Amniotic stem cell (primary cell): ENCODE measurements at regions not wholly inside any gene's neighbourhood (a gene's known extent, or its start where the extent isn't known, plus 50 kb on each side); places are given as distances from the start of the nearest gene placed in this dataset.
"Not testable (repeated sequence)": the region's sequence is repeated elsewhere in the genome, so short reads cannot be mapped to it uniquely, and the experiment has no call there.

Experiments used
- DNase-seq: peaks from one replicate; lab custom pipeline; 2025; lab: John Stamatoyannopoulos, UW

DNA sequence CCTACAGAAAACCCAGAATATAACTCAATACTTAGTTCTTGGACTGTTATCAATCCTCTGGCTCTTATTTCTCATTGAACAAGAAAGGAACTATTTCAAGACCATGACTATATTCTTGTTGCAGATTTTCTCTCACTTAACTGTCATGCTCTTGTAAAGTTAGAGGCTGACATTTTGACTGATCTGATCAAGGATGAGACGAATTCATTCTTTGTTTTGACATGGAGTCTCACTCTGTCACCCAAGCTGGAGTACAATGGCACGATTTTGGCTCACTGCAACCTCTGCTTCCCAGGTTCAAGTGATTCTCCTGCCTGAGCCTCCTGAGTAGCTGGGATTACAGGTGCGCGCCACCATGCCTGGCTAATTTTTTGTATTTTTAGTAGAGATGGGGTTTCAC lies 367.9 kb upstream of the SEMA3C start:
- DNase-seq: not testable (repeated sequence)

- peak; percentile 36 for DNase-seq
Measured at GRCh38 chr7:81285142-81285871, 366.5 kb upstream of the SEMA3C start.

DNA sequence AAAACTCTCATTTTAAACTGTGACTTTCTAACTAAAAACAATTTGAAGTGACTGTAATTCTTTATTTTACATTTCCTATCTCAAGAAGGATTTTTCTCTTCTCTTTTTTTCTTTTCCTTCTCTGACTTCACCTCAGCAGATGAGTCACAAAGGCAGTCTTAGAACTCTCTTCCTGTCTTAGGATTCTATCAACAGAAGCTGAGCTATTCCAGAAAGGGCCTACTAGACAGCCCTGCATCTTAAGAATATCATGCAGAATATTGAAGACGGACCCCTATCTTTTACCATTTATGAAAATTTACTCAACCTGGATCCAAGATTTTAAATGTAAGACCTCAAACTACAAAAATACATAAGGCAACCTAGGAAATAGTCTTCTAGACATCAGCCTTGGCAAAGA lies 365.7 kb upstream of the SEMA3C start:
- DNase-seq: peak; percentile 9

DNA sequence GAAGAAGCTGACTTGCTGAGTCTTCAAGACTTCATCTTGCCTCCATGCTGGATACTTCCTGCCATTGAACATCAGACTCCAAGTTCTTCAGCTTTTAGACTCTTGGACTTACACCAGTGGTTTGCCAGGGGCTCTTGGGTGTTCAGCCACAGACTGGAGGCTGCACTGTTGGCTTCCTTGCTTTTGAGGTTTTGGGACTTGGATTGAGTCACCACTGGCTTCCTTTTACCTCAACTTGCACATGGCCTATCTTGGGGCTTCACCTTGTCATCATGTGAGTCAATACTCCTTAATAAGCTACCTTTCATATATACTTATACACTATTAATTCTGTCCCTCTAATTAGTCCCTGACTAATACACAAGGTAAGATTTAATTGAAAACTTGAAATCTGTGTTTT lies 361.7 kb upstream of the SEMA3C start:
- no peak for DNase-seq

DNA sequence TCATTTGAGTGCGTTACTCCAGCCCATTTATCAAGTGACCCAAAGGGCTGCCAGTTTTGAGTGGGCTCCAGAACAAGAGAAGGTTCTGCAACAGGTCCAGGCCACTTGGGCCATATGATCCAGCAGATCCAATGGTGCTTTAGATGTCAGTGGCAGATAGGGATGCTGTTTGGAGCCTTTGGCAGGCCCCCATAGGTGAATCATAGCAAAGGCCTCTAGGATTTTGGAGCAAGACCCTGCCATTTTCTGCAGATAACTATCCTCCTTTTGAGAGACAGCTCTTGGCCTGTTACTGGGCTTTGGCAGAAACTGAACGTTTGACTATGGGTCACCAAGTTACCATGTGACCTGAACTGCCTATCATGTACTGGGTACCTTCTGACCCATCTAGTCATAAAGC lies 358.8 kb upstream of the SEMA3C start:
- DNase-seq: no peak

DNA sequence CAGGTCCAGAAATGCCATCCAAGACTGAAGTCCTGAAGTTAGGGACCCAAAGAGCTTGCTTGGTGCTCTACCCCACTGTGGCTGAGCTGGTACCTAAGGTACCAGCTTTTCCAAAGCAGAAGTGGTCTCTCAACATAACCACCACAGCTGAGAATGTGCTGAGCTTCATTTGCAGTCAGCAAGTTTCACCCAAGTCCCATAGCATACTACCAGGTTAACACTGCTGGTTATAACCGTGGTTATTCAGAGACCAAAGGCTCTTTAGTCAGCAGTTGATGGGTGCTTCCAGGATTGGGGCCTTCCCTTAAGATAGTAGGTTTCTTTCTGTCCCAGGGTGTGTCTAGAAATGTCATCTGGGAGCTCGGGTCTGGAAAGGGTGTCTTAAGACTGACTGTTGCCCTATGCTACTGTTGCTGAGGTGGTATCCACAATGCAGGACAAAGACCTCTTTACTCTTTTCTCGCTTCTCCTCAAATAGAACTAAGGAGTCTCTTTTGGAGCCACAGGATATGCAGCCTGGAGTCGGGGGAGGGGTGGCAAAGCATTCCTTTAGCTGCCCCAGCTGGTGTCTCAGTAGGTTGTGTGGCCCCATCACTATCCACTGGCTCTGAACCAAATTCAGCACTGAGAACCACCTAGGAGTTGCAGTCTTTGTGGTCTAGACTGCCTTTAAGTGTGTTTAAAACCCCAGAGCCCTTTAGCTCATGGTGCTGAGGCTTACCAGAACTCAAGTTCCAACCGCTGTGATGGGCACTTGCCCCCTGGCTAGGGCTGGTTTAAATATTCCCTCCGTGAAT lies 354.9 kb upstream of the SEMA3C start:
- no peak for DNase-seq

DNA sequence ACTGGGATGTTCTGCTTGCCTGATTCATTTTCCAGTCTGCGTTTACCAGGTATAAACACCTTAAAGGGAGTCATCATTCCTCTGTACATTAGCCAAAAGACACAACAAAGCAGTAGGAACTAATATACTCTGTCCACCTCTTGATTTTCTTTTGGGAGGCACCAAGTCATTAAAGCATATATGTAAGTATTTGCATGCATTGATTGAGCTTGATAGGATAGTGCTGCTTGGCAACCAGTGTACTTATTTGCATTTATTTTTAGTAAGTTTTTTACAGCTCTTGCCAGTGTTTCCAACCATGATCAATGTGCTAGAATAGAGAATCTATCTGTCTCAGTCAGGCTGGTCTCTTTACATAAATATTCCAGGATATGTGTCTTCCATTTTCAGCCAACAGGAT lies 353.3 kb upstream of the SEMA3C start:
- no peak for DNase-seq

DNA sequence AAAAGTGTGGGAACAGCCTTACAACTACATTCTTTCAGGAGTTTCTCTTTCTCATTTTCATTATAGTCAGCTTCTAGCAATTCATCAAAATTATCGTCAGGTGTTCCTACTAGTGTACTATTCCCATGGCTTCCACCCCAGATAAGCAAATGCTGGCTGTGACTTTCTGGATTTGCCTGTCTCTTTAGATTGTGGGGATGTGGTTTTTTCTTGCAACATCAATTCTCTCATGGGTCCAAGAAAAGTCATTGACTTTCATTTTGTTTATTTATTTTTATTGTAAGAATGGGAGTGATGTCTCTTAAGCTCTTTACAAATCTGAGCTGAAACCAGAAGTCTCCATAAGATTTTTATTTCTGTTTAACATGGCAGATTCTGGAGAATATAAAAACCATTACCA lies 349.7 kb upstream of the SEMA3C start:
- DNase-seq: no peak

DNA sequence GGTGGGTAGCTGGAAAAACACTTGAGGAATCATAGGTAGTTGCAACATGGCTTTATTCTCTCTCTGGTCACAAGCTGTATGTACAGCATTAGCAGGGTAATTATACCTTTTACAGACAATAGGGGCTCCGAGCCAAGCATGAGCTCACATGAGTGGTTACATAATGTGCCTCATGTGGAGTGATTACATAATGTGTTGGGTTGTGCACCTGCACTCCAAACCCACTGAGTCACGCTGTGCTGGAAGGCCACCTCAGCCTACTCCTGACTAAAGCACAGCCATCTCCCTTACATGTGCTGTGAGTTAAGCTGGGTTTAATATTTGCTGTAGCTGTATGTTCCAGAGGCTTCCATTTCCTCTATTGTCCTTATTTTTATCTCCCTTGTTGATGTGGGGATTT lies 348.7 kb upstream of the SEMA3C start:
- DNase-seq: no peak

GRCh38 chr7:81264116-81264515 lies 345.3 kb upstream of the SEMA3C start:
- DNase-seq: no peak

DNA sequence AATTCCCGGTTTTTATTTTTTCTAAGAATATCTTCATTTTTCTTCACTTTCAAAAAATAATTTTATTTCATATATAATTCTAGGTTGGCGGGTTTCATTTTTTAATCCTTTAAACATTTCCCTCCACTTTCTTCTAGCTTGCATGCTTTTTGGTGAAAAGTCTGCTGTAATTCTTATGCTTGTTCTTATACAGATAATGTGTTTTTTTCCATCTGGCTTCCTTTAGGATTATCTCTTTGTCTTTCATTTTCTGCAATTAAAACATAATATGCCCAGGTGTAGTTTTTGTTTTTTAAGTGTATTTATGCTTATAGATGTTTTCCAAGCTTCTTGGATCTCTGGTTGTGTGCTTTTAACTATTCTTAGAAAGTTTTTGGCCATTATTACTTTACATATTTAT lies 341.3 kb upstream of the SEMA3C start:
- no peak for DNase-seq

GRCh38 chr7:81256991-81257390 lies 338.1 kb upstream of the SEMA3C start:
- DNase-seq: no peak

DNA sequence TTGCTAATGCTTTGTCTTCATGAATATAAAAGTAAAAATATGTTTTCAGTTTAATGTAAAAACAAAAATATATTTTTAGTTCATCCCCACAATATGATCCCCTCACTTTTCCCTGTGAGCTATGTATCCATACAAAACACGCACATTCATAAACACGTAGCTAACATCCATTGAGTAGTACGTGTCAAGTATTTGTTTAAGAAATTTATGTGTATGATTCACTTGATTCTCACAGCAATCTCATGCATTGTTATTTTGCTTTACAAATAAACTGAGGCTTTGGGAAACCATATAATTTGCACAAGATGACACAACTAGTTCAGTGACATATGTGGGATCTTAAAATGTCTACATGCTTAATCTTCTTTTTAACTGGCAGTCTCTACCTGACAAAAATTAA lies 329.6 kb upstream of the SEMA3C start:
- DNase-seq: no peak

GRCh38 chr7:81247364-81247763 lies 328.5 kb upstream of the SEMA3C start:
- not testable (repeated sequence) for DNase-seq

GRCh38 chr7:81245353-81245752 lies 326.5 kb upstream of the SEMA3C start:
- no peak for DNase-seq

DNA sequence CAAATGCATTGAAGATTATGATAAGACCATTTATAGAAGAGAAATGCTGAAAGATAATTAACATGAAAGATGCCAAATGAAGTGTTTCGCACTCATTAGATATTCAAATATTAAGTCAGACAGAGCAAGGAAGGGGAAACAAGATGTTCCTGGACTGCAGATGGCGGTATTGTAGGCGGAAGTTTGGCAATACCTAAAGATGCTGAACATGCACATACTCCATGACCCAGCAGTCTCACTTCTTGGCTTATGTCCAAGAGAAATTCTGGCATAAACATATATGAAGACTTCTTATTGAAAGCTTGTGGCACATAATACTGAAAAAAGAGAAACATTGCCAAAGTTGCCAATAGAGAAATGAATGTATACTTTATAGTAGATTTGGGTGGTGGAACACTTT lies 325.4 kb upstream of the SEMA3C start:
- no peak for DNase-seq

DNA sequence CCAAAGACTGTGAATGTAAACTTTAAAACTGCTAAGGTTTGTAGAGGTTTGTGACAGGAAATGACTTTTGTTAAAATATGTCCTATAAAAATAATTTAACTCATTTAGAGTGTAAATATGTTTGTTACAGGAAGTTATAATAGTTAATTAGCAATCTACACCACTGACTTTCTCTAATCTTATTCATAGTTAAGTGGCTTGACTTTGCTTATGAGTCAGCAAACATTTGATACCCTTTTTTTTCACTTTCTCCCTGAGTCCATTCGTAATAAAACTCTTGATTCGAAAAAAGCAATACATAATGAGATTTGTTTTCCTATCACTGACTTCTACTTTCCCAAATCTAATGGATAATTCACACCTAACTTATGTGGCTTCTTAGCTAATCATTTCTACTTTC lies 317.7 kb upstream of the SEMA3C start:
- DNase-seq: no peak

- DNase-seq: no peak
Measured at GRCh38 chr7:81235997-81236396, 317.1 kb upstream of the SEMA3C start.

- DNase-seq: no peak
Measured at GRCh38 chr7:81234896-81235295, 316.0 kb upstream of the SEMA3C start.

- no peak for DNase-seq
Measured at GRCh38 chr7:81233208-81233940, 314.5 kb upstream of the SEMA3C start.

GRCh38 chr7:81232084-81232799 lies 313.4 kb upstream of the SEMA3C start:
- DNase-seq: no peak

DNA sequence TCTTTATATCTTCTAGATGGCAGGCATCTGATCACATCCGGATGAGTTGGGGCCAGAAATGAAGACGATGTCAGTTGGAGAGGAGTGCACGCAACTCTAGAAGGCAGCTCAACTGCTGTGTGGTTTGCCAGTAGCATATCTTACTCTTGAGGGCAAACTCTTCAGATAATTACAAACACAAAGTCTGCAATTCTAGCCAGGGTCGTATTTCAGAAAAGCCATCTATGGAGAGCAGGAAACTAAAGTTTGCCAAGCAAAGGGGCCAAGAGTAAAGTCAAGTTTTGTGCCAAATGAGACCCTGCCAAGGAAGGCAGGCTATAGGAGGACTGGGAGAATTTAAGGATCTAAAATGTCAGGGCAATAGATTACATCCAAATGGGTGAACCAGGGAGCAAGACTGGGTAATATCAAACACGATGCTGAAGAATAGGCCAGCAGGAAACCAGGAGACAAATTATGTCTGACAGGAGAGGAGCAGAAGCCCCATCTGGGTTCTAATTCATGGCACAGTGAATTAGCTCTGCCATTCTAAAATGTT lies 312.5 kb upstream of the SEMA3C start:
- no peak for DNase-seq
